SK-N-SH treated with all-trans-retinoic acid at 6 μM for 48 hours (cell line): ENCODE measurements at regions not wholly inside any gene's neighbourhood (a gene's known extent, or its start where the extent isn't known, plus 50 kb on each side); places are given as distances from the start of the nearest gene placed in this dataset.

Source experiments
- ATAC-seq: fragments of 200-7000 bp; cut with Tn5 transposase; 3 replicates; pipeline ENCODE4 v1.9.1; 2020; ENCODE audit warnings: mild to moderate bottlenecking, moderate library complexity
- ARNTL ChIP-seq: fragments of 450-650 bp; formaldehyde crosslinking; IDR thresholded peaks from 2 replicates; pipeline ENCODE4 v1.5.0; 2020; ENCODE audit warnings: low read depth, mild to moderate bottlenecking, moderate library complexity, borderline replicate concordance
- BACH2 ChIP-seq: fragments of 250-450 bp; sonication (Bioruptor Pico); IDR thresholded peaks from 2 replicates; pipeline ENCODE4 v1.9.0; 2021; ENCODE audit warnings: mild to moderate bottlenecking, borderline replicate concordance
- CSDC2 ChIP-seq: fragments of 250-450 bp; sonication (Bioruptor Pico); IDR thresholded peaks from 2 replicates; pipeline ENCODE4 v1.5.0; 2020; ENCODE audit warnings: mild to moderate bottlenecking, moderate library complexity
- CSRNP3 ChIP-seq: fragments of 250-450 bp; sonication (Bioruptor Pico); IDR thresholded peaks from 2 replicates; pipeline ENCODE4 v1.5.1; 2021; ENCODE audit warnings: mild to moderate bottlenecking, moderate library complexity
- ESRRG ChIP-seq: fragments of 250-450 bp; sonication (Bioruptor Pico); IDR thresholded peaks from 2 replicates; pipeline ENCODE4 v1.6.1; 2021; ENCODE audit warnings: mild to moderate bottlenecking
- GLIS3 ChIP-seq: fragments of 250-450 bp; sonication (Bioruptor Pico); IDR thresholded peaks from 2 replicates; pipeline ENCODE4 v1.5.0; 2020; ENCODE audit warnings: mild to moderate bottlenecking, moderate library complexity
- ISL1 ChIP-seq: fragments of 250-450 bp; sonication (Bioruptor Pico); IDR thresholded peaks from 2 replicates; pipeline ENCODE4 v2.1.2; 2022; ENCODE audit warnings: mild to moderate bottlenecking, moderate library complexity
- OSR1 ChIP-seq: fragments of 250-450 bp; sonication (Bioruptor Pico); IDR thresholded peaks from 2 replicates; pipeline ENCODE4 v1.8.0; 2022; ENCODE audit warnings: moderate library complexity, mild to moderate bottlenecking, inconsistent platforms
- PPARA ChIP-seq: fragments of 250-450 bp; sonication (Bioruptor Pico); IDR thresholded peaks from 2 replicates; pipeline ENCODE4 v1.5.0; 2020; ENCODE audit warnings: mild to moderate bottlenecking, borderline replicate concordance
- RARB ChIP-seq: fragments of 250-450 bp; sonication (Bioruptor Pico); IDR thresholded peaks from 2 replicates; pipeline ENCODE4 v1.8.0; 2021; ENCODE audit warnings: mild to moderate bottlenecking, moderate library complexity
- SNAI2 ChIP-seq: fragments of 250-450 bp; sonication (Bioruptor Pico); IDR thresholded peaks from 2 replicates; pipeline ENCODE4 v1.5.0; 2020; ENCODE audit warnings: mild to moderate bottlenecking, moderate library complexity
- TCF4 ChIP-seq: fragments of 250-450 bp; sonication (Bioruptor Pico); IDR thresholded peaks from 2 replicates; pipeline ENCODE4 v1.8.0; 2021; ENCODE audit warnings: mild to moderate bottlenecking, moderate library complexity, borderline replicate concordance
- TOX ChIP-seq: fragments of 250-450 bp; sonication (Bioruptor Pico); IDR thresholded peaks from 2 replicates; pipeline ENCODE4 v1.8.0; 2021; ENCODE audit warnings: mild to moderate bottlenecking, moderate library complexity, borderline replicate concordance
- ZC3H10 ChIP-seq: fragments of 250-450 bp; sonication (Bioruptor Pico); IDR thresholded peaks from 2 replicates; pipeline ENCODE4 v1.5.1; 2021; ENCODE audit warnings: mild to moderate bottlenecking, moderate library complexity
- ZFP3 ChIP-seq: fragments of 250-450 bp; sonication (Bioruptor Pico); IDR thresholded peaks from 2 replicates; pipeline ENCODE4 v1.5.0; 2020; ENCODE audit warnings: mild to moderate bottlenecking, moderate library complexity
- ZFP30 ChIP-seq: fragments of 450-650 bp; formaldehyde crosslinking; IDR thresholded peaks from 2 replicates; pipeline ENCODE4 v1.5.0; 2022; ENCODE audit warnings: mild to moderate bottlenecking, moderate library complexity
- ZNF565 ChIP-seq: fragments of 450-650 bp; formaldehyde crosslinking; conservative IDR thresholded peaks from 2 replicates; pipeline ENCODE4 v1.5.0; 2020; ENCODE audit warnings: low read depth, mild to moderate bottlenecking, moderate library complexity
- ZNF70 ChIP-seq: fragments of 450-650 bp; formaldehyde crosslinking; IDR thresholded peaks from 2 replicates; pipeline ENCODE4 v1.5.0; 2020; ENCODE audit warnings: mild to moderate bottlenecking, moderate library complexity
- ZNF8 ChIP-seq: fragments of 450-650 bp; formaldehyde crosslinking; IDR thresholded peaks from 2 replicates; pipeline ENCODE4 v1.5.0; 2020; ENCODE audit warnings: mild to moderate bottlenecking, moderate library complexity
- TF ChIP-seq, protein P1 (sequence below): fragments of 250-450 bp; sonication (Bioruptor Pico); IDR thresholded peaks from 2 replicates; pipeline ENCODE4 v1.8.0; 2021; ENCODE audit warnings: low read depth, mild to moderate bottlenecking, moderate library complexity, borderline replicate concordance
- TF ChIP-seq, protein P2 (sequence below): fragments of 250-450 bp; sonication (Bioruptor Pico); IDR thresholded peaks from 2 replicates; pipeline ENCODE4 v1.5.0; 2020; ENCODE audit warnings: mild to moderate bottlenecking, moderate library complexity

GRCh38 chr19:29342721-29343120, 129.8 kb upstream of the UQCRFS1 start:
- TF ChIP-seq ESRRG = no peak
- TF ChIP-seq CSDC2 (CRISPR knock-in tag) = no peak
- TF ChIP-seq GLIS3 = no peak
- no peak for TF ChIP-seq TCF4
- no peak for TF ChIP-seq ZFP3 (CRISPR knock-in tag)

DNA sequence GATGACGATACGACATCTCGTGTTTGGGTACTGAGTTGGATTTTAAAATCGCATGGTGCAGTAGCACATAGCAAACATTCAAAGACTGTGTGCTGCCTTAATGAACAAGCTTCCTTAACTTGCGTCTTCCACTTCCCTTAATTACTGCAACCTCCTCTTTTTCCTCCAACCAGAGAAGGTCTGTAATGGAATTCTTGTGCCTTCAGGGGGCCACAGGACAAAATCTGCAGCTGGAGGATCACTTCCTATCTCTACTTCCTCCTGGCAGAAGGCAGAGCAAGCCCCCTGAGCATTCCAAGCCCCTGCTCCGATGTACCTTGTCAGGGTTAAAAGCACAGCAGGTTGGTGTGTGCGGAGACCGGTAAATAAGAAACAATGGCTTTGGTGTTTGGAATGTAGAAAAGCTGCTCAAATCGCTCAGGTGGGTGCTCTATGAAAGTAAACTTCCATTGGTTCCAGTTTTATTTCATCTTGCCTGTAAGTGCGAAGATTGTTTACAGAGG, 151.3 kb upstream of the UQCRFS1 start:
- TF ChIP-seq TCF4 = no peak
- TF ChIP-seq ZNF8 (CRISPR knock-in tag) = no peak
- no peak for TF ChIP-seq ISL1
- no peak for TF ChIP-seq CSRNP3 (CRISPR knock-in tag)
- no peak for TF ChIP-seq ZC3H10 (CRISPR knock-in tag)
- TF ChIP-seq SNAI2 (CRISPR knock-in tag) = no peak
- TF ChIP-seq ARNTL (CRISPR knock-in tag) = no peak
- TF ChIP-seq ZFP30 = no peak
- TF ChIP-seq ESRRG = no peak
- TF ChIP-seq ZNF70 (CRISPR knock-in tag) = no peak
- TF ChIP-seq OSR1 (CRISPR knock-in tag) = no peak
- no peak for TF ChIP-seq TOX (CRISPR knock-in tag)
- TF ChIP-seq ZFP3 (CRISPR knock-in tag) = no peak
- no peak for TF ChIP-seq BACH2 (CRISPR knock-in tag)
- TF ChIP-seq ZNF565 (CRISPR knock-in tag) = no peak
- TF ChIP-seq CSDC2 (CRISPR knock-in tag) = no peak
- TF ChIP-seq, protein P1, sequence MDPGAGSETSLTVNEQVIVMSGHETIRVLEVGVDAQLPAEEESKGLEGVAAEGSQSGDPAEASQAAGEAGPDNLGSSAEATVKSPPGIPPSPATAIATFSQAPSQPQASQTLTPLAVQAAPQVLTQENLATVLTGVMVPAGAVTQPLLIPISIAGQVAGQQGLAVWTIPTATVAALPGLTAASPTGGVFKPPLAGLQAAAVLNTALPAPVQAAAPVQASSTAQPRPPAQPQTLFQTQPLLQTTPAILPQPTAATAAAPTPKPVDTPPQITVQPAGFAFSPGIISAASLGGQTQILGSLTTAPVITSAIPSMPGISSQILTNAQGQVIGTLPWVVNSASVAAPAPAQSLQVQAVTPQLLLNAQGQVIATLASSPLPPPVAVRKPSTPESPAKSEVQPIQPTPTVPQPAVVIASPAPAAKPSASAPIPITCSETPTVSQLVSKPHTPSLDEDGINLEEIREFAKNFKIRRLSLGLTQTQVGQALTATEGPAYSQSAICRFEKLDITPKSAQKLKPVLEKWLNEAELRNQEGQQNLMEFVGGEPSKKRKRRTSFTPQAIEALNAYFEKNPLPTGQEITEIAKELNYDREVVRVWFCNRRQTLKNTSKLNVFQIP = no peak
- TF ChIP-seq, protein P2, sequence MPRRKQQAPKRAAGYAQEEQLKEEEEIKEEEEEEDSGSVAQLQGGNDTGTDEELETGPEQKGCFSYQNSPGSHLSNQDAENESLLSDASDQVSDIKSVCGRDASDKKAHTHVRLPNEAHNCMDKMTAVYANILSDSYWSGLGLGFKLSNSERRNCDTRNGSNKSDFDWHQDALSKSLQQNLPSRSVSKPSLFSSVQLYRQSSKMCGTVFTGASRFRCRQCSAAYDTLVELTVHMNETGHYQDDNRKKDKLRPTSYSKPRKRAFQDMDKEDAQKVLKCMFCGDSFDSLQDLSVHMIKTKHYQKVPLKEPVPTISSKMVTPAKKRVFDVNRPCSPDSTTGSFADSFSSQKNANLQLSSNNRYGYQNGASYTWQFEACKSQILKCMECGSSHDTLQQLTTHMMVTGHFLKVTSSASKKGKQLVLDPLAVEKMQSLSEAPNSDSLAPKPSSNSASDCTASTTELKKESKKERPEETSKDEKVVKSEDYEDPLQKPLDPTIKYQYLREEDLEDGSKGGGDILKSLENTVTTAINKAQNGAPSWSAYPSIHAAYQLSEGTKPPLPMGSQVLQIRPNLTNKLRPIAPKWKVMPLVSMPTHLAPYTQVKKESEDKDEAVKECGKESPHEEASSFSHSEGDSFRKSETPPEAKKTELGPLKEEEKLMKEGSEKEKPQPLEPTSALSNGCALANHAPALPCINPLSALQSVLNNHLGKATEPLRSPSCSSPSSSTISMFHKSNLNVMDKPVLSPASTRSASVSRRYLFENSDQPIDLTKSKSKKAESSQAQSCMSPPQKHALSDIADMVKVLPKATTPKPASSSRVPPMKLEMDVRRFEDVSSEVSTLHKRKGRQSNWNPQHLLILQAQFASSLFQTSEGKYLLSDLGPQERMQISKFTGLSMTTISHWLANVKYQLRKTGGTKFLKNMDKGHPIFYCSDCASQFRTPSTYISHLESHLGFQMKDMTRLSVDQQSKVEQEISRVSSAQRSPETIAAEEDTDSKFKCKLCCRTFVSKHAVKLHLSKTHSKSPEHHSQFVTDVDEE = no peak
- TF ChIP-seq RARB (CRISPR knock-in tag) = no peak
- ATAC-seq = no peak

More at GRCh38 chr19:29342721-29343120, 129.8 kb upstream of the UQCRFS1 start:
- ATAC-seq = no peak

GRCh38 chr19:29364999-29365398, 152.0 kb upstream of the UQCRFS1 start:
- no peak for ATAC-seq

DNA sequence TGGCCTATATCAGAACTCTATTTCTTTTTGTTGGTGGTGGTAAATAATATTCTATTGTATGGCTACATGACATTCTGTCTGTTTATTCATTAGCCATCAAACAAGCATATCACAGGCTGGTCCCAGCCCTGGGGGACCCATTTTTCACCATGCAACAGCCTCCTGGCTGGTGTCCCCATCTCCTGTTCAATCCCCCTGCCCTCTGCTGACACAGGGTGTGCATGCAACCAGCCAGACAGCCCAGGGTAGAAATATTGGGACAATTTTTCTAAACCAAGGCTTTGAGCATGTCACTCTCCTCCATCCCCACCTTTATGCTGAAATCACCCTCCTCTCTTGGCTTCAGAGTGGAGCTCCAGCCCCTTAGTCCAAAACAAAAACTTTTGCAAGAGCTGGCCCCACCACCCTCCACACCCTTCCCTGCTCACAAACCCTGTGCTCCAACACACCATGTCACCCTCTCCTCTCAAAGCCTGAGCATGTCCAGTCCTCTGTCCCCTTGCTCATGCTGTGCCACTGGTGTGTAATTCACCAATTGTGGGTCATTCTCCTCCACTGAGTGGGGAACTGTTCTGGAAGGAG, 153.0 kb upstream of the UQCRFS1 start:
- no peak for ATAC-seq
- TF ChIP-seq CSRNP3 (CRISPR knock-in tag) = no peak
- no peak for TF ChIP-seq GLIS3
- TF ChIP-seq TOX (CRISPR knock-in tag) = no peak
- TF ChIP-seq TCF4 = no peak
- TF ChIP-seq RARB (CRISPR knock-in tag) = no peak
- no peak for TF ChIP-seq ZFP3 (CRISPR knock-in tag)
- TF ChIP-seq, protein P2 = no peak
- TF ChIP-seq, protein P1 = no peak
- no peak for TF ChIP-seq ZC3H10 (CRISPR knock-in tag)
- no peak for TF ChIP-seq BACH2 (CRISPR knock-in tag)
- TF ChIP-seq ZNF8 (CRISPR knock-in tag) = no peak
- no peak for TF ChIP-seq ZNF565 (CRISPR knock-in tag)
- TF ChIP-seq ZNF70 (CRISPR knock-in tag) = no peak
- TF ChIP-seq PPARA (CRISPR knock-in tag) = no peak
- no peak for TF ChIP-seq ISL1
- no peak for TF ChIP-seq ESRRG
- TF ChIP-seq OSR1 (CRISPR knock-in tag) = no peak
- no peak for TF ChIP-seq CSDC2 (CRISPR knock-in tag)

More at GRCh38 chr19:29364999-29365398, 152.0 kb upstream of the UQCRFS1 start:
- no peak for TF ChIP-seq ZC3H10 (CRISPR knock-in tag)
- TF ChIP-seq TOX (CRISPR knock-in tag) = no peak
